ENCODE measurements at regions not wholly inside any gene's neighbourhood (a gene's known extent, or its start where the extent isn't known, plus 50 kb on each side); places are given as distances from the start of the nearest gene placed in this dataset.

- peaks cover 0 to 11% (median 3%) of the 10 kb centered on the region in 4 donors for H3K9me3 ChIP-seq
- intact Hi-C loops (cut with DNase I; ENCODE audit: low total_unique reads) = loop anchor here (10.0 kb wide), 1 partner anchor 156 kb away; no protein-coding TSS in a partner anchor
- no peak overlapping the region for H3K27ac ChIP-seq
- H3K4me3 ChIP-seq = no peak overlapping the region
- 76 to 87% (median 84%) methylated on average over 5 to 7 of the region's 7 CpGs for WGBS, 5 donors
- no peaks in the 10 kb centered on the region for H3K36me3 ChIP-seq
- TF ChIP-seq POLR2A (IDR thresholded peaks at IDR 0.05) = no peak
- TF ChIP-seq CTCF (IDR thresholded peaks at IDR 0.05) = no peak
- no peak for TF ChIP-seq POLR2AphosphoS5 (IDR thresholded peaks at IDR 0.05)
- no peak for TF ChIP-seq EP300 (IDR thresholded peaks at IDR 0.05)
- peaks cover 0 to 22% (median 0%) of the 10 kb centered on the region in 3 donors for H3K27me3 ChIP-seq
- DNase-seq = peak; percentile 11 to 47
- H3K4me1 ChIP-seq = peaks cover 0 to 3% (median 0%) of the 10 kb centered on the region in 4 donors
Measured at GRCh38 chrX:69068301-69069085, 96.8 kb downstream of the PJA1 start.

GRCh38 chrX:69067841-69068240 is 97.4 kb downstream of the PJA1 start:
- WGBS, 5 donors = 44 to 95% (median 80%) methylated on average over 1 to 2 of the region's 2 CpGs
- DNase-seq = peak in 1 of 2 donors; percentile 3
- Histone ChIP-seq H3K9me3 (peaks cover 0 to 14% (median 3%) of the 10 kb centered on the region in 4 donors), H3K4me1 (peaks cover 0 to 3% (median 0%) of the 10 kb centered on the region in 4 donors), H3K27me3 (peaks cover 0 to 22% (median 0%) of the 10 kb centered on the region in 3 donors), H3K27ac (no peak overlapping the region), H3K4me3 (no peak overlapping the region), H3K36me3 (no peaks in the 10 kb centered on the region)
- no peak for TF ChIP-seq POLR2AphosphoS5 (IDR thresholded peaks at IDR 0.05)
- no peak for TF ChIP-seq EP300 (IDR thresholded peaks at IDR 0.05)
- no peak for TF ChIP-seq CTCF (IDR thresholded peaks at IDR 0.05)
- TF ChIP-seq POLR2A (IDR thresholded peaks at IDR 0.05) = no peak
- intact Hi-C loops (cut with DNase I; ENCODE audit: low total_unique reads) = loop anchor here (10.0 kb wide), 1 partner anchor 157 kb away; no protein-coding TSS in a partner anchor

- H3K4me3 ChIP-seq = no peak overlapping the region
- DNase-seq = peak in 1 of 2 donors; percentile 3
- H3K27me3 ChIP-seq = peaks cover 0 to 22% (median 0%) of the 10 kb centered on the region in 3 donors
- peaks cover 0 to 3% (median 0%) of the 10 kb centered on the region in 4 donors for H3K4me1 ChIP-seq
- intact Hi-C loops (cut with DNase I; ENCODE audit: low total_unique reads) = loop anchor here (10.0 kb wide), 1 partner anchor 158 kb away; no protein-coding TSS in a partner anchor
- no peaks in the 10 kb centered on the region for H3K36me3 ChIP-seq
- no peak overlapping the region for H3K27ac ChIP-seq
- WGBS, 5 donors = 64 to 98% (median 77%) methylated on average over 3 to 4 of the region's 4 CpGs
- TF ChIP-seq CTCF (IDR thresholded peaks at IDR 0.05) = no peak
- no peak for TF ChIP-seq EP300 (IDR thresholded peaks at IDR 0.05)
- no peak for TF ChIP-seq POLR2AphosphoS5 (IDR thresholded peaks at IDR 0.05)
- TF ChIP-seq POLR2A (IDR thresholded peaks at IDR 0.05) = no peak
- H3K9me3 ChIP-seq = peaks cover 0 to 14% (median 3%) of the 10 kb centered on the region in 4 donors
Measured at GRCh38 chrX:69066966-69067525, 98.2 kb downstream of the PJA1 start.

GRCh38 chrX:69066021-69066757 is 99.1 kb downstream of the PJA1 start:
- Histone ChIP-seq H3K27me3 (peaks cover 0 to 21% (median 0%) of the 10 kb centered on the region in 3 donors), H3K9me3 (peaks cover 0 to 14% (median 3%) of the 10 kb centered on the region in 4 donors), H3K4me1 (peaks cover 0 to under 1% (median 0%) of the 10 kb centered on the region in 4 donors), H3K4me3 (no peak overlapping the region), H3K27ac (no peak overlapping the region), H3K36me3 (no peaks in the 10 kb centered on the region)
- intact Hi-C loops (cut with DNase I; ENCODE audit: low total_unique reads) = loop anchor here (10.0 kb wide), 1 partner anchor 159 kb away; no protein-coding TSS in a partner anchor
- WGBS, 5 donors = 68 to 92% (median 81%) methylated on average over 4 to 7 of the region's 7 CpGs
- TF ChIP-seq CTCF (IDR thresholded peaks at IDR 0.05) (no peak), POLR2AphosphoS5 (IDR thresholded peaks at IDR 0.05) (no peak), POLR2A (IDR thresholded peaks at IDR 0.05) (no peak), EP300 (IDR thresholded peaks at IDR 0.05) (no peak)
- peak in 1 of 2 donors; percentile 21 for DNase-seq

Data from stomach (tissue), 8 donors.